Body of pancreas (tissue), 4 donors: ENCODE measurements at regions not wholly inside any gene's neighbourhood (a gene's known extent, or its start where the extent isn't known, plus 50 kb on each side); places are given as distances from the start of the nearest gene placed in this dataset.

Experiments used
- POLR2A ChIP-seq, 3 donors: fragments of 450-650 bp; IDR thresholded peaks; one replicate each; pipeline ENCODE4 v1.6.1; 2016; ENCODE audit warnings: antibody characterized with exemption in 3 of 3, mild to moderate bottlenecking in 2 of 3
- TF ChIP-seq, protein P1 (sequence below), 7 experiments: fragments of 450-650 bp in 4 of 7; fragments of 200-600 bp in 3 of 7; sonication (generic) in 3 of 7; IDR thresholded peaks; one replicate each; pipeline ENCODE4 v1.5.1; 2016 to 2019; ENCODE audit warnings: antibody characterized with exemption in 7 of 7

DNA sequence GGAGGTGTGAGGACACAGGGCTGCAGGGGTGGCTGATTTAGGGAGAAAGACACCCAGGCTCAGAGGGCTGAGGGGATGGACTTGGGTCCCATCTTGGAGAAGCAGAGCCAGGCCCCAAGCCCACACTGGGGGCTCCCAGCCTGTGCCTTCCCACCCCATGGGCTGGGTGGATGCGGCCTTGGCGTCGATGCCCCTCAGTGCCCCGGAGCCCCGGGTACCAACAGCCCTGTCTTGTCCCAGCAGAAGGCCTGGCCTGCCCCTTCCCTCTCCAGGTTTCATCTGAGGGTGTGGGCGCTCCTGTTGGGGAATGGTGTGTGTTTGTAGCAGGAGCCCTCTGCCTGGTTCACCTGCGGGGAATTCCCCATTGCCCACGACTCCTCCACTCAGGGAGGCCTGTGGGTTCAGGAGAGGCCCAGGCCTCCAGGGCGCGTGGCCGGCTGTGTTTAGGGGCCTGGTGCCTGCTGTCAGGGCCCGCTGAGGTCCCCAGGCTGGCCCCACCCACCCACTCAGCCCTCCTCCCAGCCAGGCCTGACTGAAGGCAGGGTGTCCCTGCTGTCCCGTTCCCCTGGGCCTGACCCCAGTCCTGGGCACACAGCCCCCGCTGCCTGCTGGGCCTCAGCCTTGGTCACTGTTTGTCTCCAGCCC is 51.1 kb upstream of the BEGAIN start:
- TF ChIP-seq, protein P1, sequence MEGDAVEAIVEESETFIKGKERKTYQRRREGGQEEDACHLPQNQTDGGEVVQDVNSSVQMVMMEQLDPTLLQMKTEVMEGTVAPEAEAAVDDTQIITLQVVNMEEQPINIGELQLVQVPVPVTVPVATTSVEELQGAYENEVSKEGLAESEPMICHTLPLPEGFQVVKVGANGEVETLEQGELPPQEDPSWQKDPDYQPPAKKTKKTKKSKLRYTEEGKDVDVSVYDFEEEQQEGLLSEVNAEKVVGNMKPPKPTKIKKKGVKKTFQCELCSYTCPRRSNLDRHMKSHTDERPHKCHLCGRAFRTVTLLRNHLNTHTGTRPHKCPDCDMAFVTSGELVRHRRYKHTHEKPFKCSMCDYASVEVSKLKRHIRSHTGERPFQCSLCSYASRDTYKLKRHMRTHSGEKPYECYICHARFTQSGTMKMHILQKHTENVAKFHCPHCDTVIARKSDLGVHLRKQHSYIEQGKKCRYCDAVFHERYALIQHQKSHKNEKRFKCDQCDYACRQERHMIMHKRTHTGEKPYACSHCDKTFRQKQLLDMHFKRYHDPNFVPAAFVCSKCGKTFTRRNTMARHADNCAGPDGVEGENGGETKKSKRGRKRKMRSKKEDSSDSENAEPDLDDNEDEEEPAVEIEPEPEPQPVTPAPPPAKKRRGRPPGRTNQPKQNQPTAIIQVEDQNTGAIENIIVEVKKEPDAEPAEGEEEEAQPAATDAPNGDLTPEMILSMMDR (IDR thresholded peaks at IDR 0.05), result no peak
- TF ChIP-seq POLR2A (IDR thresholded peaks at IDR 0.05), result no peak
